HepG2 (cell line): ENCODE measurements at regions not wholly inside any gene's neighbourhood (a gene's known extent, or its start where the extent isn't known, plus 50 kb on each side); places are given as distances from the start of the nearest gene placed in this dataset.

ENCODE experiments used
- ARNT ChIP-seq: fragments of 450-650 bp; IDR thresholded peaks from 2 replicates; pipeline ENCODE4 v1.6.1; 2017
- FOXK1 ChIP-seq: sonication (generic); formaldehyde crosslinking; IDR thresholded peaks from 2 replicates; pipeline ENCODE4 v1.4.0; 2020; ENCODE audit warnings: low read depth, missing genetic modification reagents, borderline replicate concordance
- HNRNPUL1 ChIP-seq: fragments of 200-400 bp; formaldehyde crosslinking; IDR thresholded peaks from 2 replicates; pipeline ENCODE4 v1.6.1; 2017; ENCODE audit warnings: low read depth, mild to moderate bottlenecking, low read length, moderate library complexity
- RARA ChIP-seq: IDR thresholded peaks from 2 replicates; pipeline ENCODE4 v1.6.1; 2016; ENCODE audit warnings: missing genetic modification reagents, missing compliant biosample characterization
- SPEN ChIP-seq: sonication (generic); formaldehyde crosslinking; IDR thresholded peaks from 2 replicates; pipeline ENCODE4 v1.5.1; 2020; ENCODE audit warnings: low read depth, mild to moderate bottlenecking, missing genetic modification reagents
- ZNF180 ChIP-seq: sonication (generic); formaldehyde crosslinking; IDR thresholded peaks from 2 replicates; pipeline ENCODE4 v1.4.0; 2020; ENCODE audit warnings: low read depth, missing genetic modification reagents, borderline replicate concordance
- ZNF292 ChIP-seq: sonication (generic); formaldehyde crosslinking; IDR thresholded peaks from 2 replicates; pipeline ENCODE4 v1.8.1; 2022; ENCODE audit warnings: mild to moderate bottlenecking, low read depth, missing genetic modification reagents, borderline replicate concordance
- ZNF460 ChIP-seq: sonication (generic); formaldehyde crosslinking; IDR thresholded peaks from 2 replicates; pipeline ENCODE4 v1.5.1; 2020; ENCODE audit warnings: missing genetic modification reagents, mild to moderate bottlenecking, borderline replicate concordance
- ZNF768 ChIP-seq: sonication (generic); formaldehyde crosslinking; IDR thresholded peaks from 2 replicates; pipeline ENCODE4 v1.4.0; 2020; ENCODE audit warnings: missing genetic modification reagents
- ZNF781 ChIP-seq: sonication (generic); formaldehyde crosslinking; IDR thresholded peaks from 2 replicates; pipeline ENCODE4 v1.5.1; 2020; ENCODE audit warnings: borderline replicate concordance, mild to moderate bottlenecking, missing genetic modification reagents; ENCODE audit errors: not compliant biosample characterization
- ZSCAN31 ChIP-seq: sonication (generic); formaldehyde crosslinking; IDR thresholded peaks from 2 replicates; pipeline ENCODE4 v1.5.0; 2020; ENCODE audit warnings: low read depth, mild to moderate bottlenecking, missing genetic modification reagents
- TF ChIP-seq, protein P1 (sequence below): sonication (generic); formaldehyde crosslinking; IDR thresholded peaks from 2 replicates; pipeline ENCODE4 v1.9.0; 2022; ENCODE audit warnings: low read depth, missing genetic modification reagents
- TF ChIP-seq, protein P2 (sequence below): sonication (generic); formaldehyde crosslinking; IDR thresholded peaks from 2 replicates; pipeline ENCODE4 v1.4.0; 2020; ENCODE audit warnings: missing genetic modification reagents, mild to moderate bottlenecking, borderline replicate concordance
- TF ChIP-seq, protein P3 (sequence below): sonication (generic); formaldehyde crosslinking; IDR thresholded peaks from 2 replicates; pipeline ENCODE4 v1.4.0; 2020; ENCODE audit warnings: missing genetic modification reagents
- TF ChIP-seq, protein P4 (sequence below): sonication (generic); formaldehyde crosslinking; IDR thresholded peaks from 2 replicates; pipeline ENCODE4 v1.4.0; 2020; ENCODE audit warnings: low read depth, mild to moderate bottlenecking, missing genetic modification reagents
- TF ChIP-seq, protein P5 (sequence below): sonication (generic); formaldehyde crosslinking; IDR thresholded peaks from 2 replicates; pipeline ENCODE4 v1.9.0; 2021; ENCODE audit warnings: missing genetic modification reagents, mild to moderate bottlenecking, borderline replicate concordance
- TF ChIP-seq, protein P6 (sequence below): sonication (generic); formaldehyde crosslinking; IDR thresholded peaks from 2 replicates; pipeline ENCODE4 v1.4.0; 2020; ENCODE audit warnings: missing genetic modification reagents
- TF ChIP-seq, protein P7 (sequence below): fragments of 450-650 bp; IDR thresholded peaks from 2 replicates; pipeline ENCODE4 v1.6.1; 2017
- TF ChIP-seq, protein P8 (sequence below): sonication (generic); formaldehyde crosslinking; IDR thresholded peaks from 2 replicates; pipeline ENCODE4 v1.5.0; 2020; ENCODE audit warnings: missing genetic modification reagents

DNA sequence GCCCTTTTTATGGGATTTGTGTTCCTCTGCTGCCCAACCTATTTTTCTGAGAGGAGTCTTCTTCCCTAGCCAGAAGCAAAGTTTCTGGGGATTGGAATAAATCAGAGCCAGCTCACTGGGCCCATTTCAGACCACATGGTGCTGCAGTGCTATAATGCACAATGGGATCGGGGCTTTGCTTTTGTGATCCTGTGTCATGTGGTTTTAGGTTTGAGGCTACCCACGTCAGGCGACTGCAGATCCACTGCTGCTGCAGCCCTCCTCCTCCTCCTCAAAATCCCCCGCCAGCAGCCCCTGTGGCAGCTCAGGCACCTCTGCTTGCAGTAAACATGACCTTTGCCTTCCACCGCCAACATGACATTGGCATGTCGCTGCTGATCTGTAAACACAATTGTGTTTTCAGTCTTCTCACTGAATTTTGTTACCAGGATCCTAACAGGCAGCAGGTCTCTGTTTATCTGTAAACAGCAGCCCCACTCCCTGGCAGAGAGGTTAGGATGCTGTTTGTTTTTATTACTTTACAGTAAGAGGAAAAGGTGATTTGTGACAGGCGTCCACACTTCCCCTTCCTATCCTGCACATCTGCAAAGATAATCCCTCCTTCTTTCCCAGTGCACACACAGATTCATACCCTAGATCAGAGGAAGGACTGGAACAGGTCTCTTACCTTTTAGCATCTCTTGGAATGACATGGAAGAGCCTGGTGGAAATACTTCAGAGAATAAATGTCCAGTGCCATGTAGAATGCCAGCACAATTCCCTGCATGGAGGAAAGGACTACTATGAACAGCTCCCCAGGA lies 130.8 kb downstream of the FOXI3 start (continued):
- TF ChIP-seq, protein P1, sequence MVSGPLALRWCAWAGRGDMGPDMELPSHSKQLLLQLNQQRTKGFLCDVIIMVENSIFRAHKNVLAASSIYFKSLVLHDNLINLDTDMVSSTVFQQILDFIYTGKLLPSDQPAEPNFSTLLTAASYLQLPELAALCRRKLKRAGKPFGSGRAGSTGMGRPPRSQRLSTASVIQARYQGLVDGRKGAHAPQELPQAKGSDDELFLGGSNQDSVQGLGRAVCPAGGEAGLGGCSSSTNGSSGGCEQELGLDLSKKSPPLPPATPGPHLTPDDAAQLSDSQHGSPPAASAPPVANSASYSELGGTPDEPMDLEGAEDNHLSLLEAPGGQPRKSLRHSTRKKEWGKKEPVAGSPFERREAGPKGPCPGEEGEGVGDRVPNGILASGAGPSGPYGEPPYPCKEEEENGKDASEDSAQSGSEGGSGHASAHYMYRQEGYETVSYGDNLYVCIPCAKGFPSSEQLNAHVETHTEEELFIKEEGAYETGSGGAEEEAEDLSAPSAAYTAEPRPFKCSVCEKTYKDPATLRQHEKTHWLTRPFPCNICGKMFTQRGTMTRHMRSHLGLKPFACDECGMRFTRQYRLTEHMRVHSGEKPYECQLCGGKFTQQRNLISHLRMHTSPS (CRISPR knock-in tag): peak; percentile 35; the same call in 1 of the 2 replicates
- TF ChIP-seq ARNT (no peak), ZNF180 (CRISPR knock-in tag) (no peak), FOXK1 (CRISPR knock-in tag) (peak; percentile 95; the same call in 1 of the 2 replicates), ZSCAN31 (CRISPR knock-in tag) (no peak), ZNF781 (CRISPR knock-in tag) (no peak), RARA (CRISPR knock-in tag) (peak; percentile 74), HNRNPUL1 (no peak), ZNF292 (CRISPR knock-in tag) (peak; percentile 91; the same call in 1 of the 2 replicates), SPEN (CRISPR knock-in tag) (no peak; the same call in 1 of the 2 replicates), ZNF460 (CRISPR knock-in tag) (no peak), ZNF768 (CRISPR knock-in tag) (no peak)
- TF ChIP-seq, protein P2, sequence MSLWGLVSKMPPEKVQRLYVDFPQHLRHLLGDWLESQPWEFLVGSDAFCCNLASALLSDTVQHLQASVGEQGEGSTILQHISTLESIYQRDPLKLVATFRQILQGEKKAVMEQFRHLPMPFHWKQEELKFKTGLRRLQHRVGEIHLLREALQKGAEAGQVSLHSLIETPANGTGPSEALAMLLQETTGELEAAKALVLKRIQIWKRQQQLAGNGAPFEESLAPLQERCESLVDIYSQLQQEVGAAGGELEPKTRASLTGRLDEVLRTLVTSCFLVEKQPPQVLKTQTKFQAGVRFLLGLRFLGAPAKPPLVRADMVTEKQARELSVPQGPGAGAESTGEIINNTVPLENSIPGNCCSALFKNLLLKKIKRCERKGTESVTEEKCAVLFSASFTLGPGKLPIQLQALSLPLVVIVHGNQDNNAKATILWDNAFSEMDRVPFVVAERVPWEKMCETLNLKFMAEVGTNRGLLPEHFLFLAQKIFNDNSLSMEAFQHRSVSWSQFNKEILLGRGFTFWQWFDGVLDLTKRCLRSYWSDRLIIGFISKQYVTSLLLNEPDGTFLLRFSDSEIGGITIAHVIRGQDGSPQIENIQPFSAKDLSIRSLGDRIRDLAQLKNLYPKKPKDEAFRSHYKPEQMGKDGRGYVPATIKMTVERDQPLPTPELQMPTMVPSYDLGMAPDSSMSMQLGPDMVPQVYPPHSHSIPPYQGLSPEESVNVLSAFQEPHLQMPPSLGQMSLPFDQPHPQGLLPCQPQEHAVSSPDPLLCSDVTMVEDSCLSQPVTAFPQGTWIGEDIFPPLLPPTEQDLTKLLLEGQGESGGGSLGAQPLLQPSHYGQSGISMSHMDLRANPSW (CRISPR knock-in tag): no peak
- TF ChIP-seq, protein P3, sequence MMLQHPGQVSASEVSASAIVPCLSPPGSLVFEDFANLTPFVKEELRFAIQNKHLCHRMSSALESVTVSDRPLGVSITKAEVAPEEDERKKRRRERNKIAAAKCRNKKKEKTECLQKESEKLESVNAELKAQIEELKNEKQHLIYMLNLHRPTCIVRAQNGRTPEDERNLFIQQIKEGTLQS (CRISPR knock-in tag): no peak
- TF ChIP-seq, protein P4, sequence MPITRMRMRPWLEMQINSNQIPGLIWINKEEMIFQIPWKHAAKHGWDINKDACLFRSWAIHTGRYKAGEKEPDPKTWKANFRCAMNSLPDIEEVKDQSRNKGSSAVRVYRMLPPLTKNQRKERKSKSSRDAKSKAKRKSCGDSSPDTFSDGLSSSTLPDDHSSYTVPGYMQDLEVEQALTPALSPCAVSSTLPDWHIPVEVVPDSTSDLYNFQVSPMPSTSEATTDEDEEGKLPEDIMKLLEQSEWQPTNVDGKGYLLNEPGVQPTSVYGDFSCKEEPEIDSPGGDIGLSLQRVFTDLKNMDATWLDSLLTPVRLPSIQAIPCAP (CRISPR knock-in tag): no peak
- TF ChIP-seq, protein P5, sequence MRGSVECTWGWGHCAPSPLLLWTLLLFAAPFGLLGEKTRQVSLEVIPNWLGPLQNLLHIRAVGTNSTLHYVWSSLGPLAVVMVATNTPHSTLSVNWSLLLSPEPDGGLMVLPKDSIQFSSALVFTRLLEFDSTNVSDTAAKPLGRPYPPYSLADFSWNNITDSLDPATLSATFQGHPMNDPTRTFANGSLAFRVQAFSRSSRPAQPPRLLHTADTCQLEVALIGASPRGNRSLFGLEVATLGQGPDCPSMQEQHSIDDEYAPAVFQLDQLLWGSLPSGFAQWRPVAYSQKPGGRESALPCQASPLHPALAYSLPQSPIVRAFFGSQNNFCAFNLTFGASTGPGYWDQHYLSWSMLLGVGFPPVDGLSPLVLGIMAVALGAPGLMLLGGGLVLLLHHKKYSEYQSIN (CRISPR knock-in tag): no peak
- TF ChIP-seq, protein P6, sequence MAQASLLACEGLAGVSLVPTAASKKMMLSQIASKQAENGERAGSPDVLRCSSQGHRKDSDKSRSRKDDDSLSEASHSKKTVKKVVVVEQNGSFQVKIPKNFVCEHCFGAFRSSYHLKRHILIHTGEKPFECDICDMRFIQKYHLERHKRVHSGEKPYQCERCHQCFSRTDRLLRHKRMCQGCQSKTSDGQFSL: no peak
- TF ChIP-seq, protein P7, sequence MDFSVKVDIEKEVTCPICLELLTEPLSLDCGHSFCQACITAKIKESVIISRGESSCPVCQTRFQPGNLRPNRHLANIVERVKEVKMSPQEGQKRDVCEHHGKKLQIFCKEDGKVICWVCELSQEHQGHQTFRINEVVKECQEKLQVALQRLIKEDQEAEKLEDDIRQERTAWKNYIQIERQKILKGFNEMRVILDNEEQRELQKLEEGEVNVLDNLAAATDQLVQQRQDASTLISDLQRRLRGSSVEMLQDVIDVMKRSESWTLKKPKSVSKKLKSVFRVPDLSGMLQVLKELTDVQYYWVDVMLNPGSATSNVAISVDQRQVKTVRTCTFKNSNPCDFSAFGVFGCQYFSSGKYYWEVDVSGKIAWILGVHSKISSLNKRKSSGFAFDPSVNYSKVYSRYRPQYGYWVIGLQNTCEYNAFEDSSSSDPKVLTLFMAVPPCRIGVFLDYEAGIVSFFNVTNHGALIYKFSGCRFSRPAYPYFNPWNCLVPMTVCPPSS: no peak
- TF ChIP-seq, protein P8, sequence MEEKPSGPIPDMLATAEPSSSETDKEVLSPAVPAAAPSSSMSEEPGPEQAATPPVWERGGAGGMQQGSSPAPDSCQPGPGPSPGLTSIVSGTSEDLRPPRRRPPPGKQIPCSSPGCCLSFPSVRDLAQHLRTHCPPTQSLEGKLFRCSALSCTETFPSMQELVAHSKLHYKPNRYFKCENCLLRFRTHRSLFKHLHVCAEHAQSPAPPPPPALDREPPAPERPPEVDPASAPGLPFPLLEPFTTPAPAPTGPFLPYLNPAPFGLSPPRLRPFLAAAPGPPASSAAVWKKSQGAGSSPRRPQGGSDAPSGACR (CRISPR knock-in tag): no peak
